ENCODE measurements at regions not wholly inside any gene's neighbourhood (a gene's known extent, or its start where the extent isn't known, plus 50 kb on each side); places are given as distances from the start of the nearest gene placed in this dataset.

GRCh38 chr7:9939176-9939575, 1034.5 kb upstream of the PHF14 start:
- no peak overlapping the region for H3K4me3 ChIP-seq
- peak in 1 of 2 donors; percentile 52 for DNase-seq (ENCODE audit: low read depth in 1 of 2, low spot score in 1 of 2)
- H3K36me3 ChIP-seq = no peaks in the 10 kb centered on the region
- no peak for TF ChIP-seq CTCF (IDR thresholded peaks at IDR 0.05; ENCODE audit: low read depth, low read length)
- no peaks in the 10 kb centered on the region for H3K27me3 ChIP-seq
- H3K27ac ChIP-seq = no peak overlapping the region
- no peaks in the 10 kb centered on the region for H3K4me1 ChIP-seq (ENCODE audit: low read depth)
- H3K9me3 ChIP-seq (ENCODE audit: low read depth) = no peaks in the 10 kb centered on the region

DNA sequence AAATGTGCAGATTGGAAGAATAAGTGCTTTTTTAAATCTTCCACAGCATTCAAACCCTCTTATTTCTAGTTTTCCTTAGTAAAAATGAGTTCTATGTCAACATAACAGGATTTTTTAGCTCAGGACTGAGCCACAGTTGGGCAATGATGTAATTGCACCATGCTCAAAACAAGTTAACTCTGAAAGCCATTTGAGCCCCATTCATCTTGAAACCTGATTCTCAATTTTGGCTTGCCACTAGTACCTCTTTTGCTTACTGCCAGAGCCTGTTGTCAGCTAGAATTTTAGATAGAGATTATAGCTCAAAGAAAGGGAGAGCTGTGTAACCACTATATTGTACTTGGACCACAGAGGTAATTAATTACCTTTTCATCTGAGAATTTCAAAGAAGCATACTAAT, 1028.5 kb upstream of the PHF14 start:
- DNase-seq (ENCODE audit: low read depth in 1 of 2, low spot score in 1 of 2) = no peak
- TF ChIP-seq CTCF (IDR thresholded peaks at IDR 0.05; ENCODE audit: low read depth, low read length) = no peak
- Histone ChIP-seq H3K4me1 (ENCODE audit: low read depth) (no peaks in the 10 kb centered on the region), H3K36me3 (no peaks in the 10 kb centered on the region), H3K27ac (no peak overlapping the region), H3K9me3 (ENCODE audit: low read depth) (no peaks in the 10 kb centered on the region), H3K4me3 (no peak overlapping the region), H3K27me3 (no peaks in the 10 kb centered on the region)

DNA sequence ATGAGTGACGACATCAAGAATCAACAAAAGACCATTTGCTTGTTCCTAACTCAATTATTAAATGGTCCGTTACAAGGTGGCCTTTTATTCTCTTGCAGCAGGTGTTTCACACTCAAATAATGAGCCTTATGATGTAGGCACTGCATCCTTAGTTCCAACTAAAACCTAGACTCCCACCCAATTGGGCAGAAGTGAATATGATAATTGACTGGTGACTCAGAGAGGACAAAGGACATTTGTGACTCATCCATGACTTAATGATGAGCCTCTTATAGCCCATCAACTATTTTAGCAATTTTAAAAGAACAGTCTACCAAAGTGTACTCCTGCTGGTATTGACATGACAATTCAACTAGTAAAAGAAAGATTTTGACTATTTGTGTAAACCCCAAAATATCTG, 1027.8 kb upstream of the PHF14 start:
- DNase-seq (ENCODE audit: low read depth in 1 of 2, low spot score in 1 of 2) = no peak
- H3K36me3 ChIP-seq = no peaks in the 10 kb centered on the region
- no peaks in the 10 kb centered on the region for H3K27me3 ChIP-seq
- no peak overlapping the region for H3K4me3 ChIP-seq
- no peak overlapping the region for H3K27ac ChIP-seq
- no peak for TF ChIP-seq CTCF (IDR thresholded peaks at IDR 0.05; ENCODE audit: low read depth, low read length)
- H3K4me1 ChIP-seq (ENCODE audit: low read depth) = no peaks in the 10 kb centered on the region
- no peaks in the 10 kb centered on the region for H3K9me3 ChIP-seq (ENCODE audit: low read depth)

GRCh38 chr7:9955138-9955537, 1018.5 kb upstream of the PHF14 start:
- H3K27me3 ChIP-seq = no peaks in the 10 kb centered on the region
- no peak overlapping the region for H3K4me3 ChIP-seq
- H3K27ac ChIP-seq = no peak overlapping the region
- no peak for DNase-seq (ENCODE audit: low read depth in 1 of 2, low spot score in 1 of 2)
- no peak for TF ChIP-seq CTCF (IDR thresholded peaks at IDR 0.05; ENCODE audit: low read depth, low read length)
- H3K36me3 ChIP-seq = no peaks in the 10 kb centered on the region
- no peaks in the 10 kb centered on the region for H3K9me3 ChIP-seq (ENCODE audit: low read depth)
- no peaks in the 10 kb centered on the region for H3K4me1 ChIP-seq (ENCODE audit: low read depth)

DNA sequence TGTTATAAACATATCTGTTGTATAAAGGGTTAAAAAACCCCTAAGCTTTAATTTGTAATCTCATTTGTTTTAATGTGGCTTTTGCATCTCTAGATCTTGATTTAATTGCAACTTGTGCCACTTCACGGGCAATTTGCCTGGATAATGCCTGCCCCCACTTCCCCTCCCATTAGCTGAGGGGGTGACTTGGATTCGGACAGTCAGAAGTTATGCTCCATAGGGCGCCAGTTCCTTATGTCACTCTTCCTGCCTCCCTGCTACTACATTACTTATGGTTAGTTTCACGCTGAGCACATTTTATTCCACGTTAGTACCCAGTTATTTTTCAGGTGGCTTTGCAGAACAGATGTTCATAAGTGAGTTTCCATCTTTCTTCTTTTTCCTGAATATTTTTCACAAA, 1015.2 kb upstream of the PHF14 start:
- no peak overlapping the region for H3K27ac ChIP-seq
- no peaks in the 10 kb centered on the region for H3K4me1 ChIP-seq (ENCODE audit: low read depth)
- H3K36me3 ChIP-seq = no peaks in the 10 kb centered on the region
- DNase-seq (ENCODE audit: low read depth in 1 of 2, low spot score in 1 of 2) = no peak
- no peaks in the 10 kb centered on the region for H3K27me3 ChIP-seq
- no peak for TF ChIP-seq CTCF (IDR thresholded peaks at IDR 0.05; ENCODE audit: low read depth, low read length)
- H3K4me3 ChIP-seq = no peak overlapping the region
- H3K9me3 ChIP-seq (ENCODE audit: low read depth) = no peaks in the 10 kb centered on the region

- Histone ChIP-seq H3K36me3 (no peaks in the 10 kb centered on the region), H3K4me1 (ENCODE audit: low read depth) (no peaks in the 10 kb centered on the region), H3K27ac (no peak overlapping the region), H3K27me3 (no peaks in the 10 kb centered on the region), H3K4me3 (no peak overlapping the region), H3K9me3 (ENCODE audit: low read depth) (no peaks in the 10 kb centered on the region)
- TF ChIP-seq CTCF (IDR thresholded peaks at IDR 0.05; ENCODE audit: low read depth, low read length) = no peak
- no peak for DNase-seq (ENCODE audit: low read depth in 1 of 2, low spot score in 1 of 2)
Observed at GRCh38 chr7:9960460-9960859, 1013.2 kb upstream of the PHF14 start.

Measured in cardiac muscle cell (in vitro differentiated cells and primary cell).